Spleen (tissue), 11 donors: ENCODE measurements at regions not wholly inside any gene's neighbourhood (a gene's known extent, or its start where the extent isn't known, plus 50 kb on each side); places are given as distances from the start of the nearest gene placed in this dataset.
"Not testable (repeated sequence)": the region's sequence is repeated elsewhere in the genome, so short reads cannot be mapped to it uniquely, and the experiment has no call there.

ENCODE experiments used
- DNase-seq: peaks from one replicate; pipeline ENCODE4 v3.0.0-alpha.2; 2020
- H3K27ac ChIP-seq, 8 donors: fragments of 200-600 bp; sonication (generic) in 7 of 8; 1 replicate in 4 of 8; 2 replicates in 4 of 8; pipeline versions ENCODE4 v1.5.0 to v1.8.0; 2016 to 2021; ENCODE audit warnings: inconsistent platforms in 4 of 8, mild to moderate bottlenecking in 4 of 8, moderate library complexity in 1 of 8
- H3K27me3 ChIP-seq, 7 donors: fragments of 200-600 bp; sonication (generic) in 6 of 7; replicated peaks in 1 of 7; 1 replicate in 4 of 7; 2 replicates in 3 of 7; pipeline versions ENCODE4 v1.5.0 to v1.8.0; 2016 to 2021; ENCODE audit warnings: inconsistent platforms in 3 of 7, mild to moderate bottlenecking in 1 of 7
- H3K36me3 ChIP-seq, 6 donors: fragments of 200-600 bp; sonication (generic) in 5 of 6; 1 replicate in 4 of 6; 2 replicates in 2 of 6; pipeline versions ENCODE4 v1.5.0 to v1.8.0; 2016 to 2021; ENCODE audit warnings: inconsistent platforms in 2 of 6
- H3K4me1 ChIP-seq, 6 donors: fragments of 200-600 bp; sonication (generic) in 5 of 6; 1 replicate in 3 of 6; 2 replicates in 3 of 6; pipeline versions ENCODE4 v1.5.0 to v1.8.0; 2016 to 2021; ENCODE audit warnings: inconsistent platforms in 3 of 6
- H3K4me3 ChIP-seq, 8 donors: fragments of 200-600 bp; sonication (generic) in 7 of 8; 1 replicate in 4 of 8; 2 replicates in 4 of 8; pipeline versions ENCODE4 v1.5.0 to v1.8.0; 2016 to 2021; ENCODE audit warnings: inconsistent platforms in 4 of 8, mild to moderate bottlenecking in 4 of 8, moderate library complexity in 2 of 8
- H3K9me3 ChIP-seq, 8 donors: fragments of 200-600 bp; sonication (generic) in 7 of 8; 1 replicate in 4 of 8; 2 replicates in 4 of 8; pipeline versions ENCODE4 v1.5.0 to v1.8.0; 2016 to 2021; ENCODE audit warnings: inconsistent platforms in 4 of 8
- CTCF ChIP-seq, 11 experiments: fragments of 200-600 bp in 7 of 11; fragments of 450-650 bp in 4 of 11; sonication (generic) in 4 of 11; IDR thresholded peaks in 8 of 11; conservative IDR thresholded peaks in 3 of 11; 1 replicate in 7 of 11; 2 replicates in 4 of 11; pipeline versions ENCODE4 v1.4.0 to v1.8.0; 2016 to 2021; ENCODE audit warnings: antibody characterized with exemption in 11 of 11, inconsistent platforms in 4 of 11, mild to moderate bottlenecking in 1 of 11
- POLR2A ChIP-seq, 3 donors: fragments of 450-650 bp; IDR thresholded peaks; one replicate each; pipeline ENCODE4 v1.5.1; 2017; ENCODE audit warnings: antibody characterized with exemption in 3 of 3, mild to moderate bottlenecking in 1 of 3
- POLR2AphosphoS5 ChIP-seq, 3 donors: sonication (generic); formaldehyde crosslinking; IDR thresholded peaks; one replicate each; pipeline ENCODE4 v1.5.1; 2017; ENCODE audit warnings: antibody characterized with exemption in 3 of 3
- WGBS, 5 donors: extraction: QIAGEN DNeasy Blood & Tissue Kit in 3 of 5; methylation state at CpG; one replicate each; pipeline versions ENCODE4 v1.1.5 to v1.1.7; 2013 to 2018; 5-methylcytosine and 5-hydroxymethylcytosine counted together
- intact Hi-C: fragments of 100-400 bp; cut with DNase I; formaldehyde crosslinking; loops from one replicate; pipeline ENCODE4 v1.15.0; 2023; ENCODE audit warnings: low total_unique reads
- donor health status: healthy with polysubstance abuse.
- donor health status: DM: no; HTN: no; CAD: no; lungs with moderate emphysema.
- donor health status: DM: no; HTN: no; CAD: no.
- donor health status: Bipolar disorder and iron deficiency.
- donor health status: healthy.
- donor health status: DM: no; HTN: no; CAD: no.
- donor health status: DM: yes; HTN: yes; CAD: no.

GRCh38 chr18:70578480-70578879 is 289.6 kb downstream of the SOCS6 start:
- H3K27ac ChIP-seq, result no peak overlapping the region
- H3K4me3 ChIP-seq, result no peak overlapping the region
- intact Hi-C loops, result no loop called here
- no peak for DNase-seq
- peaks cover 0 to 8% (median 5%) of the 10 kb centered on the region in 8 donors for H3K9me3 ChIP-seq
- 47 to 62% (median 59%) methylated on average over 6 of the region's 6 CpGs for WGBS, 5 donors
- no peaks in the 10 kb centered on the region for H3K36me3 ChIP-seq
- no peaks in the 10 kb centered on the region for H3K27me3 ChIP-seq
- TF ChIP-seq CTCF (IDR thresholded peaks at IDR 0.05 in 8 of 11, conservative IDR thresholded peaks at IDR 0.05 in 3 of 11) (no peak), POLR2AphosphoS5 (IDR thresholded peaks at IDR 0.05) (no peak), POLR2A (IDR thresholded peaks at IDR 0.05) (no peak)
- no peaks in the 10 kb centered on the region for H3K4me1 ChIP-seq

GRCh38 chr18:70577023-70577420 is 288.2 kb downstream of the SOCS6 start:
- no peak for TF ChIP-seq CTCF (IDR thresholded peaks at IDR 0.05 in 8 of 11, conservative IDR thresholded peaks at IDR 0.05 in 3 of 11)
- TF ChIP-seq POLR2A (IDR thresholded peaks at IDR 0.05), result no peak
- H3K36me3 ChIP-seq, result no peaks in the 10 kb centered on the region
- no peak for DNase-seq
- intact Hi-C loops, result no loop called here
- H3K4me3 ChIP-seq, result no peak overlapping the region
- H3K9me3 ChIP-seq, result peaks cover 0 to 8% (median 5%) of the 10 kb centered on the region in 8 donors
- H3K4me1 ChIP-seq, result no peaks in the 10 kb centered on the region
- no peak overlapping the region for H3K27ac ChIP-seq
- 71 to 81% (median 76%) methylated on average over 4 of the region's 4 CpGs for WGBS, 5 donors
- no peaks in the 10 kb centered on the region for H3K27me3 ChIP-seq

- DNase-seq, result no peak
- 79 to 88% (median 83%) methylated on average over 9 of the region's 9 CpGs for WGBS, 5 donors
- Histone ChIP-seq H3K27ac (no peak overlapping the region), H3K4me1 (no peaks in the 10 kb centered on the region), H3K27me3 (no peaks in the 10 kb centered on the region), H3K9me3 (peaks cover 0 to 8% (median 5%) of the 10 kb centered on the region in 8 donors), H3K4me3 (no peak overlapping the region), H3K36me3 (no peaks in the 10 kb centered on the region)
- intact Hi-C loops, result no loop called here
- no peak for TF ChIP-seq POLR2AphosphoS5 (IDR thresholded peaks at IDR 0.05)
- TF ChIP-seq POLR2A (IDR thresholded peaks at IDR 0.05), result no peak
- no peak for TF ChIP-seq CTCF (IDR thresholded peaks at IDR 0.05 in 8 of 11, conservative IDR thresholded peaks at IDR 0.05 in 3 of 11)
Measured at GRCh38 chr18:70576276-70577022, 287.6 kb downstream of the SOCS6 start.

- H3K4me1 ChIP-seq, H3K4me3 ChIP-seq, H3K9me3 ChIP-seq, DNase-seq, H3K27ac ChIP-seq, intact Hi-C loops, H3K36me3 ChIP-seq, H3K27me3 ChIP-seq: not testable (repeated sequence)
Measured at GRCh38 chr18:70574951-70575350, 286.1 kb downstream of the SOCS6 start.

GRCh38 chr18:70569647-70570046 is 280.8 kb downstream of the SOCS6 start:
- H3K4me1 ChIP-seq, H3K27ac ChIP-seq, H3K4me3 ChIP-seq, H3K27me3 ChIP-seq, intact Hi-C loops, H3K36me3 ChIP-seq, DNase-seq: not testable (repeated sequence)
- 88 to 98% (median 93%) methylated on average over 10 to 24 of the region's 24 CpGs; no CpG with 5 or more reads in 1 of the 5 donors for WGBS, 5 donors
- H3K9me3 ChIP-seq, result peaks cover 0 to 11% (median under 1%) of the 10 kb centered on the region in 8 donors
